SK-N-SH treated with all-trans-retinoic acid at 6 μM for 48 hours (cell line): ENCODE measurements at regions not wholly inside any gene's neighbourhood (a gene's known extent, or its start where the extent isn't known, plus 50 kb on each side); places are given as distances from the start of the nearest gene placed in this dataset.

Experiments
- ATAC-seq: fragments of 200-7000 bp; cut with Tn5 transposase; 3 replicates; pipeline ENCODE4 v1.9.1; 2020; ENCODE audit warnings: mild to moderate bottlenecking, moderate library complexity
- ARNTL ChIP-seq: fragments of 450-650 bp; formaldehyde crosslinking; IDR thresholded peaks from 2 replicates; pipeline ENCODE4 v1.5.0; 2020; ENCODE audit warnings: low read depth, mild to moderate bottlenecking, moderate library complexity, borderline replicate concordance
- BACH2 ChIP-seq: fragments of 250-450 bp; sonication (Bioruptor Pico); IDR thresholded peaks from 2 replicates; pipeline ENCODE4 v1.9.0; 2021; ENCODE audit warnings: mild to moderate bottlenecking, borderline replicate concordance
- CSDC2 ChIP-seq: fragments of 250-450 bp; sonication (Bioruptor Pico); IDR thresholded peaks from 2 replicates; pipeline ENCODE4 v1.5.0; 2020; ENCODE audit warnings: mild to moderate bottlenecking, moderate library complexity
- ESRRG ChIP-seq: fragments of 250-450 bp; sonication (Bioruptor Pico); IDR thresholded peaks from 2 replicates; pipeline ENCODE4 v1.6.1; 2021; ENCODE audit warnings: mild to moderate bottlenecking
- GLIS3 ChIP-seq: fragments of 250-450 bp; sonication (Bioruptor Pico); IDR thresholded peaks from 2 replicates; pipeline ENCODE4 v1.5.0; 2020; ENCODE audit warnings: mild to moderate bottlenecking, moderate library complexity
- ISL1 ChIP-seq: fragments of 250-450 bp; sonication (Bioruptor Pico); IDR thresholded peaks from 2 replicates; pipeline ENCODE4 v2.1.2; 2022; ENCODE audit warnings: mild to moderate bottlenecking, moderate library complexity
- OSR1 ChIP-seq: fragments of 250-450 bp; sonication (Bioruptor Pico); IDR thresholded peaks from 2 replicates; pipeline ENCODE4 v1.8.0; 2022; ENCODE audit warnings: moderate library complexity, mild to moderate bottlenecking, inconsistent platforms
- PPARA ChIP-seq: fragments of 250-450 bp; sonication (Bioruptor Pico); IDR thresholded peaks from 2 replicates; pipeline ENCODE4 v1.5.0; 2020; ENCODE audit warnings: mild to moderate bottlenecking, borderline replicate concordance
- RARB ChIP-seq: fragments of 250-450 bp; sonication (Bioruptor Pico); IDR thresholded peaks from 2 replicates; pipeline ENCODE4 v1.8.0; 2021; ENCODE audit warnings: mild to moderate bottlenecking, moderate library complexity
- SNAI2 ChIP-seq: fragments of 250-450 bp; sonication (Bioruptor Pico); IDR thresholded peaks from 2 replicates; pipeline ENCODE4 v1.5.0; 2020; ENCODE audit warnings: mild to moderate bottlenecking, moderate library complexity
- TCF4 ChIP-seq: fragments of 250-450 bp; sonication (Bioruptor Pico); IDR thresholded peaks from 2 replicates; pipeline ENCODE4 v1.8.0; 2021; ENCODE audit warnings: mild to moderate bottlenecking, moderate library complexity, borderline replicate concordance
- TOX ChIP-seq: fragments of 250-450 bp; sonication (Bioruptor Pico); IDR thresholded peaks from 2 replicates; pipeline ENCODE4 v1.8.0; 2021; ENCODE audit warnings: mild to moderate bottlenecking, moderate library complexity, borderline replicate concordance
- ZC3H10 ChIP-seq: fragments of 250-450 bp; sonication (Bioruptor Pico); IDR thresholded peaks from 2 replicates; pipeline ENCODE4 v1.5.1; 2021; ENCODE audit warnings: mild to moderate bottlenecking, moderate library complexity
- ZFP3 ChIP-seq: fragments of 250-450 bp; sonication (Bioruptor Pico); IDR thresholded peaks from 2 replicates; pipeline ENCODE4 v1.5.0; 2020; ENCODE audit warnings: mild to moderate bottlenecking, moderate library complexity
- ZFP30 ChIP-seq: fragments of 450-650 bp; formaldehyde crosslinking; IDR thresholded peaks from 2 replicates; pipeline ENCODE4 v1.5.0; 2022; ENCODE audit warnings: mild to moderate bottlenecking, moderate library complexity
- ZNF565 ChIP-seq: fragments of 450-650 bp; formaldehyde crosslinking; conservative IDR thresholded peaks from 2 replicates; pipeline ENCODE4 v1.5.0; 2020; ENCODE audit warnings: low read depth, mild to moderate bottlenecking, moderate library complexity
- ZNF70 ChIP-seq: fragments of 450-650 bp; formaldehyde crosslinking; IDR thresholded peaks from 2 replicates; pipeline ENCODE4 v1.5.0; 2020; ENCODE audit warnings: mild to moderate bottlenecking, moderate library complexity
- ZNF8 ChIP-seq: fragments of 450-650 bp; formaldehyde crosslinking; IDR thresholded peaks from 2 replicates; pipeline ENCODE4 v1.5.0; 2020; ENCODE audit warnings: mild to moderate bottlenecking, moderate library complexity
- TF ChIP-seq, protein P1 (sequence below): fragments of 250-450 bp; sonication (Bioruptor Pico); IDR thresholded peaks from 2 replicates; pipeline ENCODE4 v1.8.0; 2021; ENCODE audit warnings: low read depth, mild to moderate bottlenecking, moderate library complexity, borderline replicate concordance
- TF ChIP-seq, protein P2 (sequence below): fragments of 250-450 bp; sonication (Bioruptor Pico); IDR thresholded peaks from 2 replicates; pipeline ENCODE4 v1.5.0; 2020; ENCODE audit warnings: mild to moderate bottlenecking, moderate library complexity
- TF ChIP-seq, protein P3 (sequence below): fragments of 250-450 bp; sonication (Bioruptor Pico); IDR thresholded peaks from 2 replicates; pipeline ENCODE4 v1.5.1; 2021; ENCODE audit warnings: mild to moderate bottlenecking, moderate library complexity
- TF ChIP-seq, protein P4 (sequence below): fragments of 250-450 bp; sonication (Bioruptor Pico); IDR thresholded peaks from 2 replicates; pipeline ENCODE4 v1.5.1; 2020; ENCODE audit warnings: low read depth, mild to moderate bottlenecking, moderate library complexity

DNA sequence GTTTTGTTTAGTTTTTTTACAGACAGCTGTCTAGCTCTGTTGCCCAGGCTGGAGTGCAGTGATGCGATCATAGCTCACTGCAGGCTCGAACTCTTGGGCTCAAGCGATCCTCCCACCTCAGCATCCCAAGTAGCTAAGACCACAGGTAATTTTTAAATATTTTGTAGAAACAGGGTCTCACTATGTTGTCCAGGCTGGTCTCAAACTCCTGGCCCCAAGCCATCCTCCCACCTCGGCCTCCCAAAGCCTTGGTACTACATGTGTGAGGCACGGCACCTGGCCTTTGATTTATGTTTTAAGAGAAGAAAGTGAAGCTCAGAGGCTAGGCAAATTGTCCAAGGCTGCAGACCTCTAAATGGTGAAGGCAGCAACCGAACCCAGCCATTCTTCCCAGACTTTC, 98.6 kb upstream of the SVIL start:
- no peak for ATAC-seq
- no peak for TF ChIP-seq ZFP30 (CRISPR knock-in tag)
- TF ChIP-seq ARNTL: no peak
- TF ChIP-seq CSDC2 (CRISPR knock-in tag): no peak
- no peak for TF ChIP-seq GLIS3 (CRISPR knock-in tag)
- TF ChIP-seq, protein P1, sequence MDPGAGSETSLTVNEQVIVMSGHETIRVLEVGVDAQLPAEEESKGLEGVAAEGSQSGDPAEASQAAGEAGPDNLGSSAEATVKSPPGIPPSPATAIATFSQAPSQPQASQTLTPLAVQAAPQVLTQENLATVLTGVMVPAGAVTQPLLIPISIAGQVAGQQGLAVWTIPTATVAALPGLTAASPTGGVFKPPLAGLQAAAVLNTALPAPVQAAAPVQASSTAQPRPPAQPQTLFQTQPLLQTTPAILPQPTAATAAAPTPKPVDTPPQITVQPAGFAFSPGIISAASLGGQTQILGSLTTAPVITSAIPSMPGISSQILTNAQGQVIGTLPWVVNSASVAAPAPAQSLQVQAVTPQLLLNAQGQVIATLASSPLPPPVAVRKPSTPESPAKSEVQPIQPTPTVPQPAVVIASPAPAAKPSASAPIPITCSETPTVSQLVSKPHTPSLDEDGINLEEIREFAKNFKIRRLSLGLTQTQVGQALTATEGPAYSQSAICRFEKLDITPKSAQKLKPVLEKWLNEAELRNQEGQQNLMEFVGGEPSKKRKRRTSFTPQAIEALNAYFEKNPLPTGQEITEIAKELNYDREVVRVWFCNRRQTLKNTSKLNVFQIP (CRISPR knock-in tag): no peak
- no peak for TF ChIP-seq PPARA
- TF ChIP-seq TOX (CRISPR knock-in tag): no peak
- TF ChIP-seq BACH2 (CRISPR knock-in tag): no peak

DNA sequence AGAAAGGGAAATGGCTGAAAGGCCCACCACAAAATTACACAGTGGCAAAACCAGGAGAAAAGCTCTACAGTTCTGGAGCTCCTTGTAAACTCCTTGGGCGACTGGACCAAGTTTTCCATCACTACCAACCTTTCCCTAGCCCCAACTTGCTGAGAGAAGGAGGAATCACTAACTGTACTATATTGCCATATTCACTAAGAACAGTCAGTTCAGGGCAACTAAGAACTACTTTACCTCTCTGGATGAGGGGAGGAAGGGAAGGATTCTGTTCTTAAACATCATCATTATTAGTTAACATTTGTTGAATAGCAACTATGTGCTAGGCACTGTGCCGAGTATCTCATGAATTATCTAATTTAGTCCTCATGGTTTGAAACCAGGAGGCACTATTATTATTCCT, 98.1 kb upstream of the SVIL start:
- ATAC-seq: no peak
- no peak for TF ChIP-seq OSR1 (CRISPR knock-in tag)
- no peak for TF ChIP-seq ZNF70 (CRISPR knock-in tag)
- TF ChIP-seq TCF4 (CRISPR knock-in tag): no peak
- TF ChIP-seq ZFP30 (CRISPR knock-in tag): no peak
- TF ChIP-seq CSDC2 (CRISPR knock-in tag): no peak
- TF ChIP-seq ARNTL: no peak
- TF ChIP-seq, protein P2, sequence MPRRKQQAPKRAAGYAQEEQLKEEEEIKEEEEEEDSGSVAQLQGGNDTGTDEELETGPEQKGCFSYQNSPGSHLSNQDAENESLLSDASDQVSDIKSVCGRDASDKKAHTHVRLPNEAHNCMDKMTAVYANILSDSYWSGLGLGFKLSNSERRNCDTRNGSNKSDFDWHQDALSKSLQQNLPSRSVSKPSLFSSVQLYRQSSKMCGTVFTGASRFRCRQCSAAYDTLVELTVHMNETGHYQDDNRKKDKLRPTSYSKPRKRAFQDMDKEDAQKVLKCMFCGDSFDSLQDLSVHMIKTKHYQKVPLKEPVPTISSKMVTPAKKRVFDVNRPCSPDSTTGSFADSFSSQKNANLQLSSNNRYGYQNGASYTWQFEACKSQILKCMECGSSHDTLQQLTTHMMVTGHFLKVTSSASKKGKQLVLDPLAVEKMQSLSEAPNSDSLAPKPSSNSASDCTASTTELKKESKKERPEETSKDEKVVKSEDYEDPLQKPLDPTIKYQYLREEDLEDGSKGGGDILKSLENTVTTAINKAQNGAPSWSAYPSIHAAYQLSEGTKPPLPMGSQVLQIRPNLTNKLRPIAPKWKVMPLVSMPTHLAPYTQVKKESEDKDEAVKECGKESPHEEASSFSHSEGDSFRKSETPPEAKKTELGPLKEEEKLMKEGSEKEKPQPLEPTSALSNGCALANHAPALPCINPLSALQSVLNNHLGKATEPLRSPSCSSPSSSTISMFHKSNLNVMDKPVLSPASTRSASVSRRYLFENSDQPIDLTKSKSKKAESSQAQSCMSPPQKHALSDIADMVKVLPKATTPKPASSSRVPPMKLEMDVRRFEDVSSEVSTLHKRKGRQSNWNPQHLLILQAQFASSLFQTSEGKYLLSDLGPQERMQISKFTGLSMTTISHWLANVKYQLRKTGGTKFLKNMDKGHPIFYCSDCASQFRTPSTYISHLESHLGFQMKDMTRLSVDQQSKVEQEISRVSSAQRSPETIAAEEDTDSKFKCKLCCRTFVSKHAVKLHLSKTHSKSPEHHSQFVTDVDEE (CRISPR knock-in tag): no peak
- TF ChIP-seq SNAI2 (CRISPR knock-in tag): no peak
- TF ChIP-seq, protein P3, sequence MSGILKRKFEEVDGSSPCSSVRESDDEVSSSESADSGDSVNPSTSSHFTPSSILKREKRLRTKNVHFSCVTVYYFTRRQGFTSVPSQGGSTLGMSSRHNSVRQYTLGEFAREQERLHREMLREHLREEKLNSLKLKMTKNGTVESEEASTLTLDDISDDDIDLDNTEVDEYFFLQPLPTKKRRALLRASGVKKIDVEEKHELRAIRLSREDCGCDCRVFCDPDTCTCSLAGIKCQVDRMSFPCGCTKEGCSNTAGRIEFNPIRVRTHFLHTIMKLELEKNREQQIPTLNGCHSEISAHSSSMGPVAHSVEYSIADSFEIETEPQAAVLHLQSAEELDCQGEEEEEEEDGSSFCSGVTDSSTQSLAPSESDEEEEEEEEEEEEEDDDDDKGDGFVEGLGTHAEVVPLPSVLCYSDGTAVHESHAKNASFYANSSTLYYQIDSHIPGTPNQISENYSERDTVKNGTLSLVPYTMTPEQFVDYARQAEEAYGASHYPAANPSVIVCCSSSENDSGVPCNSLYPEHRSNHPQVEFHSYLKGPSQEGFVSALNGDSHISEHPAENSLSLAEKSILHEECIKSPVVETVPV (CRISPR knock-in tag): no peak
- TF ChIP-seq BACH2 (CRISPR knock-in tag): no peak
- TF ChIP-seq RARB (CRISPR knock-in tag): no peak
- TF ChIP-seq ZFP3 (CRISPR knock-in tag): no peak
- TF ChIP-seq ESRRG: no peak

DNA sequence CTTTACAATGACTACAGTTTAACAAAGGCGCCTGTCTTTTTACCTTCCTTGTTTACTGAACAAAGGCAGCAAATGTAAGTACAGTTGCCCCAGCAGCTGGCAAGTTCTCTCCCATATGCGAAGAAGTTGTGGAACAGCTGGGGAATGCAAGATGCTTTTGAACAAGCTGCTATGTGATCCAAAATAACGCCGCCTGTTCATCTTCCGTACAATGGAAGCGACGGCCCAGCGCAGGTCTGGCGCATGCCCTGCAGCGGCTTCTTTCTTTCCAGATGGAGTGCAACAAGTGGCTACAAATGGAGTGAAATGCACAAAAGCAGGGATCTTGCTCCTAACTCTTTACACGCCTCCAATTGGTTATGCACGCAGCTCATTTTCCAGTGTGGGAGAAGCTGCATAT, 97.0 kb upstream of the SVIL start:
- no peak for ATAC-seq
- no peak for TF ChIP-seq PPARA
- TF ChIP-seq ZFP30 (CRISPR knock-in tag): no peak
- TF ChIP-seq CSDC2 (CRISPR knock-in tag): no peak
- TF ChIP-seq BACH2 (CRISPR knock-in tag): no peak
- TF ChIP-seq ISL1: no peak
- TF ChIP-seq, protein P3 (CRISPR knock-in tag): no peak
- no peak for TF ChIP-seq ZNF8 (CRISPR knock-in tag)
- TF ChIP-seq GLIS3 (CRISPR knock-in tag): no peak
- TF ChIP-seq ZC3H10 (CRISPR knock-in tag): no peak
- TF ChIP-seq, protein P4, sequence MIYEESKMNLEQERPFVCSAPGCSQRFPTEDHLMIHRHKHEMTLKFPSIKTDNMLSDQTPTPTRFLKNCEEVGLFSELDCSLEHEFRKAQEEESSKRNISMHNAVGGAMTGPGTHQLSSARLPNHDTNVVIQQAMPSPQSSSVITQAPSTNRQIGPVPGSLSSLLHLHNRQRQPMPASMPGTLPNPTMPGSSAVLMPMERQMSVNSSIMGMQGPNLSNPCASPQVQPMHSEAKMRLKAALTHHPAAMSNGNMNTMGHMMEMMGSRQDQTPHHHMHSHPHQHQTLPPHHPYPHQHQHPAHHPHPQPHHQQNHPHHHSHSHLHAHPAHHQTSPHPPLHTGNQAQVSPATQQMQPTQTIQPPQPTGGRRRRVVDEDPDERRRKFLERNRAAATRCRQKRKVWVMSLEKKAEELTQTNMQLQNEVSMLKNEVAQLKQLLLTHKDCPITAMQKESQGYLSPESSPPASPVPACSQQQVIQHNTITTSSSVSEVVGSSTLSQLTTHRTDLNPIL (CRISPR knock-in tag): no peak
- no peak for TF ChIP-seq RARB (CRISPR knock-in tag)
- TF ChIP-seq, protein P1 (CRISPR knock-in tag): no peak
- no peak for TF ChIP-seq ESRRG
- TF ChIP-seq, protein P2 (CRISPR knock-in tag): no peak
- TF ChIP-seq ZNF70 (CRISPR knock-in tag): no peak
- TF ChIP-seq ZNF565 (CRISPR knock-in tag): no peak
